ENCODE measurements at regions not wholly inside any gene's neighbourhood (a gene's known extent, or its start where the extent isn't known, plus 50 kb on each side); places are given as distances from the start of the nearest gene placed in this dataset.

DNA sequence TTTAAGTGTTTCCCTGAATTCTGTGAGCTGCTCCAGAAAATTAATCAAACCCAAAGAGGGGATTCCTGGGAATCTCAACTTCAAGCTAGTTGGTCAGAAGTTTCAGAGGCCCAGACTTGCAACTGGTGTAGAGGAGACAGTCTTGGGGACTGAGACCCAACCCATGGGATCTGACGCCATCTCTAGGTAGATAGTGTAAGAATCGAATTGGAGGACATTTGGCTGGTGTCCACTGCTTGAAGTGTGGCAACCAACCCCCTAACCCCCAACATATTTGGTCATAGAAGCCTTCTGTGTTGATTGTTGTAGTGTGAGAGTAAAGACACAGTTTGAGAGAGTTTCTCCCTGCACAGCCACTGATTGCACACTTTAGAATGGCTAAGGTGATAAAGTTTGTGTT is 103.5 kb upstream of the CARMIL1 start:
- Histone ChIP-seq H3K27ac (ENCODE audit: low read depth in 1 of 2, low read length in 2 of 2) (no peak overlapping the region), H3K4me1 (ENCODE audit: control insufficient read depth in 4 of 4, insufficient read depth in 4 of 4, low read length in 3 of 4) (peaks cover 0 to 2% (median under 1%) of the 10 kb centered on the region in 4 donors), H3K36me3 (ENCODE audit: control insufficient read depth in 4 of 4, insufficient read depth in 3 of 4, low read depth in 1 of 4, low read length in 3 of 4) (no peaks in the 10 kb centered on the region), H3K27me3 (ENCODE audit: control insufficient read depth in 4 of 4, insufficient read depth in 4 of 4, low read length in 3 of 4) (no peaks in the 10 kb centered on the region), H3K9ac (ENCODE audit: low read depth in 1 of 2, low read length in 2 of 2) (no peak overlapping the region), H3K4me3 (ENCODE audit: low read depth in 1 of 3, low read length in 3 of 3) (no peak overlapping the region), H3K9me3 (ENCODE audit: control insufficient read depth in 4 of 4, low read length in 3 of 4) (no peaks in the 10 kb centered on the region)
- no peak for DNase-seq (ENCODE audit: low spot score)
- WGBS = 72% methylated on average over 2 of the region's 2 CpGs
- TF ChIP-seq RAD21 (IDR thresholded peaks at IDR 0.05) (peak in 1 of 2 donors; percentile 7), EGR1 (IDR thresholded peaks at IDR 0.05; ENCODE audit: low read depth in 2 of 2) (no peak), YY1 (IDR thresholded peaks at IDR 0.05) (no peak), JUND (IDR thresholded peaks at IDR 0.05) (no peak), FOXA1 (IDR thresholded peaks at IDR 0.05) (no peak), REST (IDR thresholded peaks at IDR 0.05) (no peak)

GRCh38 chr6:25176466-25176865 is 102.7 kb upstream of the CARMIL1 start:
- Histone ChIP-seq H3K9ac (ENCODE audit: low read depth in 1 of 2, low read length in 2 of 2) (no peak overlapping the region), H3K9me3 (ENCODE audit: control insufficient read depth in 4 of 4, low read length in 3 of 4) (no peaks in the 10 kb centered on the region), H3K36me3 (ENCODE audit: control insufficient read depth in 4 of 4, insufficient read depth in 3 of 4, low read depth in 1 of 4, low read length in 3 of 4) (no peaks in the 10 kb centered on the region), H3K4me3 (ENCODE audit: low read depth in 1 of 3, low read length in 3 of 3) (no peak overlapping the region), H3K27me3 (ENCODE audit: control insufficient read depth in 4 of 4, insufficient read depth in 4 of 4, low read length in 3 of 4) (no peaks in the 10 kb centered on the region), H3K4me1 (ENCODE audit: control insufficient read depth in 4 of 4, insufficient read depth in 4 of 4, low read length in 3 of 4) (no peaks in the 10 kb centered on the region), H3K27ac (ENCODE audit: low read depth in 1 of 2, low read length in 2 of 2) (no peak overlapping the region)
- TF ChIP-seq, protein P1, sequence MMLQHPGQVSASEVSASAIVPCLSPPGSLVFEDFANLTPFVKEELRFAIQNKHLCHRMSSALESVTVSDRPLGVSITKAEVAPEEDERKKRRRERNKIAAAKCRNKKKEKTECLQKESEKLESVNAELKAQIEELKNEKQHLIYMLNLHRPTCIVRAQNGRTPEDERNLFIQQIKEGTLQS (IDR thresholded peaks at IDR 0.05) = no peak
- no peak for TF ChIP-seq RXRA (IDR thresholded peaks at IDR 0.05)
- TF ChIP-seq, protein P2, sequence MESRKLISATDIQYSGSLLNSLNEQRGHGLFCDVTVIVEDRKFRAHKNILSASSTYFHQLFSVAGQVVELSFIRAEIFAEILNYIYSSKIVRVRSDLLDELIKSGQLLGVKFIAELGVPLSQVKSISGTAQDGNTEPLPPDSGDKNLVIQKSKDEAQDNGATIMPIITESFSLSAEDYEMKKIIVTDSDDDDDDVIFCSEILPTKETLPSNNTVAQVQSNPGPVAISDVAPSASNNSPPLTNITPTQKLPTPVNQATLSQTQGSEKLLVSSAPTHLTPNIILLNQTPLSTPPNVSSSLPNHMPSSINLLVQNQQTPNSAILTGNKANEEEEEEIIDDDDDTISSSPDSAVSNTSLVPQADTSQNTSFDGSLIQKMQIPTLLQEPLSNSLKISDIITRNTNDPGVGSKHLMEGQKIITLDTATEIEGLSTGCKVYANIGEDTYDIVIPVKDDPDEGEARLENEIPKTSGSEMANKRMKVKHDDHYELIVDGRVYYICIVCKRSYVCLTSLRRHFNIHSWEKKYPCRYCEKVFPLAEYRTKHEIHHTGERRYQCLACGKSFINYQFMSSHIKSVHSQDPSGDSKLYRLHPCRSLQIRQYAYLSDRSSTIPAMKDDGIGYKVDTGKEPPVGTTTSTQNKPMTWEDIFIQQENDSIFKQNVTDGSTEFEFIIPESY (IDR thresholded peaks at IDR 0.05) = no peak
- no peak for TF ChIP-seq YY1 (IDR thresholded peaks at IDR 0.05)
- TF ChIP-seq GABPA (IDR thresholded peaks at IDR 0.05 in 1 of 2, conservative IDR thresholded peaks at IDR 0.05 in 1 of 2) = no peak
- TF ChIP-seq CTCF (IDR thresholded peaks at IDR 0.05; ENCODE audit: low read depth, low read length, missing input control) = no peak
- TF ChIP-seq NR2F2 (IDR thresholded peaks at IDR 0.05) = no peak
- no peak for TF ChIP-seq TAF1 (conservative IDR thresholded peaks at IDR 0.05)
- no peak for TF ChIP-seq EGR1 (IDR thresholded peaks at IDR 0.05; ENCODE audit: low read depth in 2 of 2)
- TF ChIP-seq HNF4A (conservative IDR thresholded peaks at IDR 0.05) = no peak
- no peak for TF ChIP-seq FOXA1 (IDR thresholded peaks at IDR 0.05)
- TF ChIP-seq MAX (IDR thresholded peaks at IDR 0.05) = no peak
- no peak for TF ChIP-seq HNF4G (IDR thresholded peaks at IDR 0.05)
- no peak for TF ChIP-seq FOXA2 (IDR thresholded peaks at IDR 0.05)
- TF ChIP-seq RAD21 (IDR thresholded peaks at IDR 0.05) = no peak
- no peak for TF ChIP-seq JUND (IDR thresholded peaks at IDR 0.05)
- TF ChIP-seq REST (IDR thresholded peaks at IDR 0.05) = no peak
- no peak for TF ChIP-seq SP1 (IDR thresholded peaks at IDR 0.05)
- no peak for DNase-seq (ENCODE audit: low spot score)

Measured in liver (tissue), 8 donors.